ENCODE measurements at regions not wholly inside any gene's neighbourhood (a gene's known extent, or its start where the extent isn't known, plus 50 kb on each side); places are given as distances from the start of the nearest gene placed in this dataset.

GRCh38 chr18:59820663-59821062 is 79.1 kb upstream of the PMAIP1 start:
- no peaks in the 10 kb centered on the region for H3K27me3 ChIP-seq (ENCODE audit: control insufficient read depth, insufficient read depth, low read length, poor library complexity, severe bottlenecking)
- H3K9ac ChIP-seq (ENCODE audit: extremely low read depth, low read length, poor library complexity, severe bottlenecking) = no peak overlapping the region
- no peak overlapping the region for H3K4me3 Mint-ChIP-seq
- H3K9me3 ChIP-seq (ENCODE audit: control insufficient read depth, low read length) = no peaks in the 10 kb centered on the region
- TF ChIP-seq, protein P1, sequence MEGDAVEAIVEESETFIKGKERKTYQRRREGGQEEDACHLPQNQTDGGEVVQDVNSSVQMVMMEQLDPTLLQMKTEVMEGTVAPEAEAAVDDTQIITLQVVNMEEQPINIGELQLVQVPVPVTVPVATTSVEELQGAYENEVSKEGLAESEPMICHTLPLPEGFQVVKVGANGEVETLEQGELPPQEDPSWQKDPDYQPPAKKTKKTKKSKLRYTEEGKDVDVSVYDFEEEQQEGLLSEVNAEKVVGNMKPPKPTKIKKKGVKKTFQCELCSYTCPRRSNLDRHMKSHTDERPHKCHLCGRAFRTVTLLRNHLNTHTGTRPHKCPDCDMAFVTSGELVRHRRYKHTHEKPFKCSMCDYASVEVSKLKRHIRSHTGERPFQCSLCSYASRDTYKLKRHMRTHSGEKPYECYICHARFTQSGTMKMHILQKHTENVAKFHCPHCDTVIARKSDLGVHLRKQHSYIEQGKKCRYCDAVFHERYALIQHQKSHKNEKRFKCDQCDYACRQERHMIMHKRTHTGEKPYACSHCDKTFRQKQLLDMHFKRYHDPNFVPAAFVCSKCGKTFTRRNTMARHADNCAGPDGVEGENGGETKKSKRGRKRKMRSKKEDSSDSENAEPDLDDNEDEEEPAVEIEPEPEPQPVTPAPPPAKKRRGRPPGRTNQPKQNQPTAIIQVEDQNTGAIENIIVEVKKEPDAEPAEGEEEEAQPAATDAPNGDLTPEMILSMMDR (conservative IDR thresholded peaks at IDR 0.05) = no peak
- H3K36me3 Mint-ChIP-seq (ENCODE audit: low read depth) = no peaks in the 10 kb centered on the region
- no peak overlapping the region for H3K27ac ChIP-seq (ENCODE audit: low read depth, low read length)
- peaks cover 11% of the 10 kb centered on the region for H3K4me1 Mint-ChIP-seq
- H3K27ac Mint-ChIP-seq = no peak overlapping the region
- peaks cover 24% of the 10 kb centered on the region for H3K27me3 Mint-ChIP-seq (ENCODE audit: insufficient read depth)
- H3K4me3 ChIP-seq (ENCODE audit: low read length) = no peak overlapping the region
- no peaks in the 10 kb centered on the region for H3K4me1 ChIP-seq (ENCODE audit: control insufficient read depth, insufficient read depth, low read length)
- 83 to 92% methylated on average over 2 of the region's 2 CpGs for WGBS, 2 experiments (ENCODE audit: insufficient coverage in 1 of 2, insufficient read length in 1 of 2)
- DNase-seq = no peak
- no peaks in the 10 kb centered on the region for H3K36me3 ChIP-seq (ENCODE audit: control insufficient read depth, insufficient read depth, low read length)
- H3K9me3 Mint-ChIP-seq = no peaks in the 10 kb centered on the region

- Histone ChIP-seq H3K9ac (ENCODE audit: extremely low read depth, low read length, poor library complexity, severe bottlenecking) (no peak overlapping the region), H3K36me3 (ENCODE audit: control insufficient read depth, insufficient read depth, low read length) (no peaks in the 10 kb centered on the region), H3K4me3 (ENCODE audit: low read length) (no peak overlapping the region), H3K27ac (ENCODE audit: low read depth, low read length) (no peak overlapping the region), H3K27me3 (ENCODE audit: control insufficient read depth, insufficient read depth, low read length, poor library complexity, severe bottlenecking) (no peaks in the 10 kb centered on the region), H3K4me1 (ENCODE audit: control insufficient read depth, insufficient read depth, low read length) (no peaks in the 10 kb centered on the region), H3K9me3 (ENCODE audit: control insufficient read depth, low read length) (no peaks in the 10 kb centered on the region)
- no peak for DNase-seq
- H3K36me3 Mint-ChIP-seq (ENCODE audit: low read depth) = no peaks in the 10 kb centered on the region
- H3K4me1 Mint-ChIP-seq = peaks cover 9% of the 10 kb centered on the region
- H3K27ac Mint-ChIP-seq = no peak overlapping the region
- no peaks in the 10 kb centered on the region for H3K9me3 Mint-ChIP-seq
- 93 to 97% methylated on average over 5 of the region's 5 CpGs for WGBS, 2 experiments (ENCODE audit: insufficient coverage in 1 of 2, insufficient read length in 1 of 2)
- H3K27me3 Mint-ChIP-seq (ENCODE audit: insufficient read depth) = peaks cover 18% of the 10 kb centered on the region
- TF ChIP-seq, protein P1 (conservative IDR thresholded peaks at IDR 0.05) = no peak
- no peak overlapping the region for H3K4me3 Mint-ChIP-seq
Observed at GRCh38 chr18:59818769-59819168, 81.0 kb upstream of the PMAIP1 start.

DNA sequence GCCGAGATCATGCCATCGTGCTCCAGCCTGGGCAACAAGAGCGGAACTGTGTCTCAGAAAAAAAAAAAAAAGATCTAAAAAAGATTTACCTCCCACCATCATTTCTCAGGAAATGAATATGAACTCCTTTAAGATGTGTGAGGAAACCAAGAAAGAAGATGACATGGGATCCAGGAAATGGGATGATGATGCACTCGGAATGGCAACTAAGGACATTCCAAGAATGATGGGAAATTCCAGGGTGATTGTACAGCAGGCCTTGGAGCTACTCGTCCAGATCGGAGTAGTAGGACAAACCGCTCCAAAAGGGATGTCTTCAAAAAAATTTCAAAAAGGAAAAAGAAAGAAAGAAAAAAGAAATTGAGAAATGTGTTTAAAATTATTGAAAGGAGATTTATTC is 84.9 kb upstream of the PMAIP1 start:
- no peak overlapping the region for H3K9ac ChIP-seq (ENCODE audit: extremely low read depth, low read length, poor library complexity, severe bottlenecking)
- Mint-ChIP-seq H3K27me3 (ENCODE audit: insufficient read depth) (peaks cover 21% of the 10 kb centered on the region), H3K9me3 (no peaks in the 10 kb centered on the region), H3K36me3 (ENCODE audit: low read depth) (no peaks in the 10 kb centered on the region), H3K4me3 (no peak overlapping the region), H3K27ac (no peak overlapping the region), H3K4me1 (peaks cover 2% of the 10 kb centered on the region)
- no peak overlapping the region for H3K4me3 ChIP-seq (ENCODE audit: low read length)
- DNase-seq = no peak
- H3K27me3 ChIP-seq (ENCODE audit: control insufficient read depth, insufficient read depth, low read length, poor library complexity, severe bottlenecking) = no peaks in the 10 kb centered on the region
- no peak overlapping the region for H3K27ac ChIP-seq (ENCODE audit: low read depth, low read length)
- H3K36me3 ChIP-seq (ENCODE audit: control insufficient read depth, insufficient read depth, low read length) = no peaks in the 10 kb centered on the region
- TF ChIP-seq, protein P1 (conservative IDR thresholded peaks at IDR 0.05) = no peak
- WGBS, 2 experiments (ENCODE audit: insufficient coverage in 1 of 2, insufficient read length in 1 of 2) = 95 to 100% methylated on average over 4 to 5 of the region's 7 CpGs
- H3K4me1 ChIP-seq (ENCODE audit: control insufficient read depth, insufficient read depth, low read length) = no peaks in the 10 kb centered on the region
- H3K9me3 ChIP-seq (ENCODE audit: control insufficient read depth, low read length) = no peaks in the 10 kb centered on the region
